Sigmoid colon (tissue), 6 donors: ENCODE measurements at regions not wholly inside any gene's neighbourhood (a gene's known extent, or its start where the extent isn't known, plus 50 kb on each side); places are given as distances from the start of the nearest gene placed in this dataset.

Experiments used
- DNase-seq: peaks from one replicate; pipeline ENCODE4 v3.0.0-alpha.2; 2019
- H3K27ac ChIP-seq, 4 donors: fragments of 200-600 bp; sonication (generic); one replicate each; pipeline ENCODE4 v1.5.1; 2016 to 2019; ENCODE audit warnings: mild to moderate bottlenecking in 1 of 4
- H3K27me3 ChIP-seq, 3 donors: fragments of 200-600 bp; sonication (generic); one replicate each; pipeline ENCODE4 v1.5.1; 2019; ENCODE audit warnings: mild to moderate bottlenecking in 1 of 3
- H3K36me3 ChIP-seq, 4 donors: fragments of 200-600 bp; sonication (generic); one replicate each; pipeline ENCODE4 v1.5.1; 2016 to 2019
- H3K4me1 ChIP-seq, 4 donors: fragments of 200-600 bp; sonication (generic); one replicate each; pipeline ENCODE4 v1.5.1; 2017 to 2019
- H3K4me3 ChIP-seq, 4 donors: fragments of 200-600 bp; sonication (generic); one replicate each; pipeline ENCODE4 v1.5.1; 2017 to 2019; ENCODE audit warnings: mild to moderate bottlenecking in 2 of 4, moderate library complexity in 1 of 4
- H3K9me3 ChIP-seq, 4 donors: fragments of 200-600 bp in 3 of 4; sonication (generic) in 3 of 4; one replicate each; pipeline versions ENCODE4 v1.5.1 to v1.6.1; 2013 to 2019
- CTCF ChIP-seq, 4 experiments: fragments of 450-650 bp in 3 of 4; fragments of 200-600 bp in 1 of 4; IDR thresholded peaks; one replicate each; pipeline ENCODE4 v1.5.1; 2016 to 2019; ENCODE audit warnings: antibody characterized with exemption in 4 of 4, mild to moderate bottlenecking in 3 of 4, moderate library complexity in 2 of 4
- EP300 ChIP-seq, 4 donors: sonication (generic); formaldehyde crosslinking; IDR thresholded peaks; one replicate each; pipeline ENCODE4 v1.6.1; 2017; ENCODE audit warnings: antibody characterized with exemption in 4 of 4
- POLR2A ChIP-seq, 2 donors: fragments of 450-650 bp; IDR thresholded peaks; one replicate each; pipeline ENCODE4 v1.6.1; 2016; ENCODE audit warnings: antibody characterized with exemption in 2 of 2, mild to moderate bottlenecking in 2 of 2, moderate library complexity in 2 of 2
- POLR2AphosphoS5 ChIP-seq, 4 donors: sonication (generic); formaldehyde crosslinking; IDR thresholded peaks; one replicate each; pipeline ENCODE4 v1.6.1; 2017; ENCODE audit warnings: antibody characterized with exemption in 4 of 4
- WGBS, 2 donors: extraction: QIAGEN DNeasy Blood & Tissue Kit; methylation state at CpG; one replicate each; pipeline ENCODE4 v1.1.7; 2013; 5-methylcytosine and 5-hydroxymethylcytosine counted together
- intact Hi-C: fragments of 100-400 bp; cut with DNase I; formaldehyde crosslinking; loops from one replicate; pipeline ENCODE4 v1.15.1; 2023
- donor health status: healthy with polysubstance abuse.
- donor health status: healthy.

- H3K9me3 ChIP-seq: no peaks in the 10 kb centered on the region
- H3K4me1 ChIP-seq: no peaks in the 10 kb centered on the region
- H3K27ac ChIP-seq: no peak overlapping the region
- H3K4me3 ChIP-seq: no peak overlapping the region
- TF ChIP-seq POLR2A (IDR thresholded peaks at IDR 0.05) (no peak), EP300 (IDR thresholded peaks at IDR 0.05) (no peak), CTCF (IDR thresholded peaks at IDR 0.05) (no peak)
- no peaks in the 10 kb centered on the region for H3K27me3 ChIP-seq
- no peaks in the 10 kb centered on the region for H3K36me3 ChIP-seq
- peak; percentile 48 for DNase-seq
- intact Hi-C loops: no loop called here
- 60 to 80% methylated on average over 10 of the region's 10 CpGs for WGBS, 2 donors
Observed at GRCh38 chr2:128783896-128784295, 465.2 kb upstream of the HS6ST1 start.

DNA sequence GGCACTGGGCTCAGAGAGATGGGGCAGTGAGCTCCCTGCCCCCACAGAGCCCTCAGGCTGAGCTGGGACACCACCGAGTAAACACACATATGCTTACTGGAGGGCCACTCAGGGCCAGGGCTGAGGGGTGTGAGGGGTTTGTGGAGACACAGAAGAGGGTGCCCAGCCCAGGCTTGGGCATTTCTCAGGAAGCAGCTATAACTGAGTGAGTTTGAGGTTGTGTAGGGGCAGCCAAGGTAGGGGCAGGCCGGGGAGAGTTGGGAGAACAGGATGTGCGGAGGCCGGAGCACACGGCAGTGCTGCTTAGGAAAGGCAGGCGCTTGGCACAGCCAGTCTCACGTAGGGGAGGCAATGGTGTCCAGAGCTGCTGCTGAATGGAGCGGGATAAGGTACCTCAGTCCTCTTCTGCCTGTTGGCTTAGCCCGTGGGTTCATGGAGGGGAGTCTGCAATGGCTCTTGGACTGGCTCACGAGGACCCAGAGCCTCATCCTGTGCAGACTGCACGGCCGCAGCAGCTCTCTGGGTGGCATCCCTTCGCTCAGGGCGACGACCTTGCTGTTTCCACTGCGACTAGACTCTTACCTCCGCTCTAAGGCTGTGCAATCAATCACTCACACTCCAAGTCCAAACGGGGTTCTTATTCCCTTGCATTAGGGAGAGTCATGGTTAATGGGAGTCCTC lies 466.1 kb upstream of the HS6ST1 start:
- Histone ChIP-seq H3K9me3 (no peaks in the 10 kb centered on the region), H3K27ac (no peak overlapping the region), H3K4me3 (no peak overlapping the region), H3K27me3 (no peaks in the 10 kb centered on the region), H3K36me3 (no peaks in the 10 kb centered on the region), H3K4me1 (no peaks in the 10 kb centered on the region)
- WGBS, 2 donors: 84 to 88% methylated on average over 18 of the region's 18 CpGs
- intact Hi-C loops: no loop called here
- TF ChIP-seq POLR2A (IDR thresholded peaks at IDR 0.05) (no peak), CTCF (IDR thresholded peaks at IDR 0.05) (no peak), POLR2AphosphoS5 (IDR thresholded peaks at IDR 0.05) (no peak), EP300 (IDR thresholded peaks at IDR 0.05) (no peak)
- peak; percentile 57 for DNase-seq

- DNase-seq: no peak
- no peaks in the 10 kb centered on the region for H3K36me3 ChIP-seq
- H3K9me3 ChIP-seq: no peaks in the 10 kb centered on the region
- H3K27ac ChIP-seq: no peak overlapping the region
- TF ChIP-seq POLR2AphosphoS5 (IDR thresholded peaks at IDR 0.05): no peak
- no peak for TF ChIP-seq POLR2A (IDR thresholded peaks at IDR 0.05)
- no peak for TF ChIP-seq CTCF (IDR thresholded peaks at IDR 0.05)
- no peak for TF ChIP-seq EP300 (IDR thresholded peaks at IDR 0.05)
- no peaks in the 10 kb centered on the region for H3K4me1 ChIP-seq
- H3K27me3 ChIP-seq: no peaks in the 10 kb centered on the region
- no peak overlapping the region for H3K4me3 ChIP-seq
- WGBS, 2 donors: 89 to 91% methylated on average over 6 of the region's 6 CpGs
- intact Hi-C loops: no loop called here
Observed at GRCh38 chr2:128786316-128786715, 467.6 kb upstream of the HS6ST1 start.

- no peaks in the 10 kb centered on the region for H3K27me3 ChIP-seq
Observed at GRCh38 chr2:128786741-128787478, 468.2 kb upstream of the HS6ST1 start.

More at GRCh38 chr2:128786741-128787478, 468.2 kb upstream of the HS6ST1 start:
- no peaks in the 10 kb centered on the region for H3K9me3 ChIP-seq
- 72 to 78% methylated on average over 9 of the region's 9 CpGs for WGBS, 2 donors
- no peaks in the 10 kb centered on the region for H3K4me1 ChIP-seq
- TF ChIP-seq CTCF (IDR thresholded peaks at IDR 0.05) (no peak), POLR2A (IDR thresholded peaks at IDR 0.05) (no peak), EP300 (IDR thresholded peaks at IDR 0.05) (no peak), POLR2AphosphoS5 (IDR thresholded peaks at IDR 0.05) (no peak)
- intact Hi-C loops: no loop called here
- no peak overlapping the region for H3K27ac ChIP-seq
- no peaks in the 10 kb centered on the region for H3K36me3 ChIP-seq
- DNase-seq: peak; percentile 22
- H3K4me3 ChIP-seq: no peak overlapping the region
